Muscle of arm (tissue), 1 donor: ENCODE measurements at regions not wholly inside any gene's neighbourhood (a gene's known extent, or its start where the extent isn't known, plus 50 kb on each side); places are given as distances from the start of the nearest gene placed in this dataset.

ENCODE experiments used
- DNase-seq: peaks from one replicate; pipeline ENCODE4 v3.0.0-alpha.2; 2013

DNA sequence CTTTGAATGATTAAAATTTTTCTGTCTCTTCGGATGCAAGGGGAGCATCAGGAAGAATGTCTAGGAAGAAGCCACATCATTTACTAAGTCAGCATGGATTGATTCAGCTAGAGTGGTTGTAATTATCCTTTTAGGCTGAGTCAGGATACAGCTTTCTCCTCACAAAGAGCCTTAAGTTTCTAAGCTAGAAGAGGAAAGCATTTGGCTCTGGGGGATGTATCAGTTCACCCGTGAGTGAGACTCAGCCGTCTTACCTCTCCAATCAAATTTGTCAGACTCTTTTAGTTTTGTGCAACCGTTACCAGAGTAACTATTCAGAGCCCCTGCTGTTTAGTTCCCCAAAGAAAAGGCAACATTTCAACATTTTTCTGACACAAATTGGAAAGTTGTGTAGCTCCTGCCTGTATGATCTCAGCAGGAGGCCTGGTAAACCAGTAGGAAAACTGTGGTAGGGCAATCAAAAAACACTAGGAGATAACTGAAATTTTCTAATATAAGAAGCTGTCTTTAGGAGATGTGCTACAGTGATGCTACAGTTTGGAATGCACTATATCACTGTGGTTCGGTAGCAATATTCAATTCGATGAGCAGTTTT is 432.4 kb upstream of the LUZP2 start:
- DNase-seq, result no peak

DNA sequence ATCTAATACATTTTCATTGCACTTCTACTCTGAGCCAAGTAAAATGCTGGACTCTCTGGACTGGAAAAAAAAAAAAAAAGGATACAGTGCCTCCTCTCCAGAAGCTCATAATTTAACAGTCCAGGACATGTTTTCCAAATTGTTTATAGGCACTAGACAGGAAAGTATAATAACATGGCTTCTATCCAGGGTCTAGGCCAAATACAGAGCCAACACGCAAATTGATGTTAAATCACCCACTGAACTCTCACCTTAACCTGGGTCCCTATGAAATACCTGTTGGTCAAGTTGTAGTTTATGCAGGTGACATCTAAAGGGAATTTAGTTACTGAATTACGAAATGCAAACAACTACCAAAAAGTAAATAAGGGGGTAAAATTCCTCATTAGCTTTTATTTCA is 428.7 kb upstream of the LUZP2 start:
- no peak for DNase-seq

DNA sequence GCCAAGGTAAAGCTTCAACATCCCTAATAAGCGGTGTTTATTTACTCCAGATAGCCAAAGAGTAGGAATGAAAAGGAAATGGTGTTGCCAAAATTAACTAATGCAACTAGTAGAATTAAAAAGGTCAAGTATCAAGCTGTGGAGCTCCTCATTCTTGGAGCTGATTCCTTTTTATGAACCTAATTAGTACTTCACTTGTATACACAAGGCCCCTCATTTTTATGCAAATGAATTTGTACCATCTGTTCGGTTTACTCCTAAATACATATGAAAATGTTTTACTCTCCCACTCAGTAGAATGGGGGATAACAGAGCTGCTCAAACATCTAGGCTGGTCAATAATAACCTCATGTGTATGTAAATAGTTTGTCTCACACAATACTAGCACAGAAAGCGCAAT is 426.4 kb upstream of the LUZP2 start:
- no peak for DNase-seq

DNA sequence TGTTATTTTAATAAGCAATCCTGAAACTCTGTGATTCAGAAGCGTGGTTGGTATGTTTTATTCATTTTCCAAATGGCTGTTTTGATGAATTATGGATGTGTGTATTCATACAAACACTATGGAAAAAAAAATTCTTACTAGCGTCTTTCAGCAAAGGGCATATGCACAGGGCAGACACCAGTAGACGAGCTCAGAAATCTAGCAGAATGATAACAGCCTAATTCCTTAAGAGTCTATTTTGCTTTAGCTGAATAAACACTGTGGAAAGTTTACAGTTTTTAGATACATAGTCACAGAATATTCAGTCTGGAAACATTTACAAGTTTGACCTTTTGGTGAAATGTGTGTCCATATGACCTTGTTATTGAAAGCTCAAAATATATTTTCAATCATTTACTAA is 418.8 kb upstream of the LUZP2 start:
- no peak for DNase-seq

DNA sequence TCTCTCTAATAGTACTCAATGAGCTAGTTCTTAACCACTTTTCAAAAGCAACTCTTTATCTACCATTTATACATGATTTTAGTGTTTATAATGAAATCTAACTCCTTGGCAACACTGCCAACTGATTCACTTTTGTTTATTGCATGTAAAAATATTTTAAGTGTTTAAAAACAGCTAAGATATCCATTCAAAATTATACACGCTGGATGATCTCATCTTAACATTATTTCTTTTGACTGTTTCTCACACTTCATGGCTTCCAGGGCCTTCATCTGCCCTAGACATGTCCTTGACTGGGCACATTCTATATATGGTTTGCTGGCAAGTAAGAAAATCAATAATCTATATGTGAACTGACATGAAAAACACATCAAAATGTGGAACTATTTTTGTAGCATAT is 414.6 kb upstream of the LUZP2 start:
- no peak for DNase-seq

DNA sequence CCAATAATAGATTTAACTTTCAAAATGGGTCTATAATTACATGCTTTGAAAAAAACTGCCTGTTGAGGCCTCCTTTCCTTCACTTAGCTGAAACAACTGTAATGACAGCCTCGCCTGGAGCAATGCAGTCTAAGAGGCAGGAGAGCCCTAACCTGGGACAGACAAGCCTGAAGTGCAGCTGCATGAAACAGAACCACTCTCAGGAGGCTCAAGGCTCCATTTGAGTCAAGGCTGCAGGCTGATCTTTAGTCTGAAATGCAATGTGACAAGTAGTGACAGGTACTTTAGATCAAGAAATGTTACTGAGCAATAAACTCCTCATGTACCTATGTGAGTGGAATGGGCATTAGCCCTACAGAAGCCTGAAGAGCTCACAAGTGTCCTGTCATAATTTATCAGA is 414.0 kb upstream of the LUZP2 start:
- no peak for DNase-seq

DNA sequence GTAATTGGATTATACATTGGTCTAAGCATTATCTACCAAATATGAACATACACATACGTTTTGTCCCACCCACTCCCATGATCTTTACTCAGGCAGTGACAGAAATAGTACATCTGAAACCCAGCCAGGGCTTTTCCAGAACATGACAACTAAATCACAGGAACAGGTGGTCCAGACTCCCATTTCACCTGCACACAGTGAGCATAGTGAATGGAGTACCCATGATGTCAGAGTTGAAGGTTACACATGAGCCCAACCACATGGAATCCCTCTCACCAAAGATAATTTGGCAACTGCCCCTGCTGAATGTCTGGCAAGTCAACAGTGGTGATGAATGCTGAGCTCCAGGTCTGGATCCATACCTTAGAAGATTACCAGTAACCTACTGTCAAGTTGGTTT is 411.9 kb upstream of the LUZP2 start:
- no peak for DNase-seq

DNA sequence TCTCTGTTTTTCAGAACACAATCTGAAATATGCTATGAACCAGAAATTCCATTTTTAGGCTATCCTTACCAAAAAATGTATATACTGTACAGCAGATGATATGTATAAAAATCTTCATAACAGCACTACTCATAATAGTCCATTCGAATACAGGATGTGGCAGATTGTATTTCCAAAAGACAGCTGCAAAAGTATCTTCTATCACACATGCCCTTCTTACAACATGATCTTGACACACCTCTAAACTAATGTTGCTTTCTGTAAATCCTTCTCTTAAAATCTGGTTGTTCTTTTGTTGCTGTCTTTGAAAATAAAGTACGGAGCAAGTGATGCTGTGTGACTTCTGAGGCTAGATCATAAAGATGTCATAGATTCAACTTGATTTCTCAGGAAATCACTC is 409.9 kb upstream of the LUZP2 start:
- DNase-seq, result no peak

DNA sequence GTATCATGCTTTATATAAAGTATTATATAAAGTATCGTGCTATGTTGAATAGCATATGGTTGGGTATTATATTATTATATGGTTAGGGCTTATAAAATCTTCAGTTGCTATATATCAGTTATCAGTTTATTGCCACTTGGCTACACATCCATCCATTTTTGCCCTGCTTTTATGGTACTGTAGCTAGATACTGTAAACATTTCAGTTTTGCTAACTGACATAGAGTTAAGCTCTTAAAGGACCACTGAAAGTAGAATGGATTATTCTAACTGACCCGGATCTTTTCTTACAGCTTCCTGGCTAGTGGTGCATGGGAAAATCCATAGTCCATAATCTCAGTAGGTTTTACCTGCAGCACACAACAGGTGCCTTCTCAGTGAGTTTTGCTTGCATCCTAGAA is 405.3 kb upstream of the LUZP2 start:
- no peak for DNase-seq

DNA sequence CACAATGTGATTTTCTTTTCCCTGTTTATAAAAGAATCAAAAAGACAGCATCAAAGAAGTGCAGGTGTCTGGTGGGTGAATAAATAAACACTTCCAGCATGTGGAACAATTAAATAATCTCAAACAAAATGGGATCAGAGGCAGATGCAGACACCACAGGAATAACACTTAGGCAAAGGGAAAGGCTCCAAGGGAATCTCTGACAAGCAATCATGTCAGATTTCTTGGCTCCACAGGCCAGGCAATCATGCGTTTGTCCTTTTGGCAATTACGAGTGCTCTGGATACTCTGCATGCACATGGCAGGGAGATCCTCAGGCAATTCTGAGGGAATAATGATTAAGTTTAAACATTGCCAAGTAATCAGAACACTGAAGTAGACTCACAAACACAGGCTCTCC is 403.5 kb upstream of the LUZP2 start:
- DNase-seq, result peak; percentile 18

DNA sequence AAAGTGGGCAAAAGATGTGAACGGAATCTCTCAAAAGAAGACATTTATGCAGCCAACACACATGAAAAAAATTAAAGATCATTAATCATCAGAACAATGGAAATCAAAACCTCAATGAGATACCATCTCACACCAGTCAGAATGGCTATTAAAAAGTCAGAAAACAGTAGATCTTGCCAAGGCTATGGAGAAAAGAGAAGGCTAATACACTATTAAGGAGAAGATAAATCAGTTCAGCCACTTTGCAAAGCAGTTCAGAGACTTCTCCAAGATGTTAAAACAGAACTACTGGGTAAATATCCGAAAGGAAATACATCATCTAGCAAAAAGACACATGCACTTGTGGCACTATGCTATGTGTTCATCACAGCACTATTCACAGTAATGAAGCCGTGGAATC is 388.2 kb upstream of the LUZP2 start:
- DNase-seq, result no peak

DNA sequence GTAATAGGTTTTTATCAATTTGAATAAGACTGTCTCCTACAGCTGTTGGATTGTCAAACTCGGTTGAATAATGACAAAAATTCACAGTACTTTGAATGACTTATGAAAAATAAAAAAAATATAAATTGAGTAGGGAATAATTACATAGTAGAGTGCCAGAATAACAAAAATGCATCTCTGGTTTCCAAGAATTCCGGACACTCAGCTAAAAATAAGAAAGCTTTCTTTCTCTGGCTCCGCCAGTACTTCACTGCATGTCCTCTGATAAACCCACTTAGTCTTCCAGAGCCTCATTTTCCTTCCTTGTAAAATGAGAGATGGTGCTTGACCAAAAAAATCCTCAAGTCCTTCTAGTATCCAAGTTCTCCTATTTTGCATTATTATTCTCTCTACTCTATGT is 374.6 kb upstream of the LUZP2 start:
- peak; percentile 31 for DNase-seq

DNA sequence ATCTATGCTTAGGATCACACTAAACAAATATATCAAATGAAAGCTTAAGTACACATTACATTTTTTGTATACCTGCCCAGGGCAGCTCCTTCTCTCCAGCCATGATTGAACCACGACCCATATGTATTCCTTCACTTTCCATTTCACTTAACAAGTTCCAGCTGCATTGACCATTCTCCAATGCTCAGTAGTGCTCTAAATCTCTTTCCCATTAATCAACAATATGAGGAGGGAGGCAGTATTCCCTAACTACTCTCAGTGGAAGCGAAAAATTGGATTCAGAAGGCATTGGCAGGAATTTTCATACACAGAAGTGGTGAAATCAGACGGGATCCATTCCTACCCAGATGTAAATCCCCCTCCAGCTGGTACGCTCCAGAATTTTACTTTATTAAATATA is 372.0 kb upstream of the LUZP2 start:
- DNase-seq, result peak; percentile 39

DNA sequence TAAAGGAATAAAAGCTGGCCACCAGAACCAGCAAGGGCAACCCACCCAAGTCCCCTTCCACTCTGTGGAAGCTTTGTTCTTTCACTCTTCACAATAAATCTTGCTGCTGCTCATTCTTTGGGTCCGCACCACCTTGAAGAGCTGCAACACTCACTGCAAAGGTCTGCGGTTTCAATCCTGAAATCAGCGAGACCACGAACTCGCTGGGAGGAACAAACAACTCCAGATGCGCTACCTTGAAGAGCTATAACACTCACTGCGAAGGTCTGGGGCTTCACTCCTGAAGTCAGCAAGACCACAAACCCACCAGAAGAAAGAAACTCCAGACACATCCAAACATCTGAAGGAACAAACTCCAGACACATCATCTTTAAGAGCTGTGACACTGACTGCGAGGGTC is 365.2 kb upstream of the LUZP2 start:
- DNase-seq, result no peak

DNA sequence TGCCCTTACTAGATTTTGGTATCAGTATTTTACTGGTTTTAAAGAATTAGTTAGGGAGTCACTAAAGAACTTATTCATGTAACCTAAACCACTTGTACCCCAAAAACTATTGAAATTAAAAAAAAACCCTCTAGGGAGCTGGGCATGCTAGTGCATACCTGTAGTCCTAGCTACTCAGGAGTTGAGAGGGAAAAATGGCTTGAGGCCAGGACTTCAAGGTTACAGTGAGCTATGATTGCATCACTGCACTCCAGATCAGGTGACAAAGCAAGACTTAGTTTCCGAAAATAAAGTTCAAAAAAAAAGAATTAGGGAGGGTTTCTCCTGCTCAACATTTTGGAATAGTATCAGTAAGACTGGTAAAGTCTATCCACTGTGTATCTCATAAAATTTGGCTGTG is 364.4 kb upstream of the LUZP2 start:
- DNase-seq, result no peak

DNA sequence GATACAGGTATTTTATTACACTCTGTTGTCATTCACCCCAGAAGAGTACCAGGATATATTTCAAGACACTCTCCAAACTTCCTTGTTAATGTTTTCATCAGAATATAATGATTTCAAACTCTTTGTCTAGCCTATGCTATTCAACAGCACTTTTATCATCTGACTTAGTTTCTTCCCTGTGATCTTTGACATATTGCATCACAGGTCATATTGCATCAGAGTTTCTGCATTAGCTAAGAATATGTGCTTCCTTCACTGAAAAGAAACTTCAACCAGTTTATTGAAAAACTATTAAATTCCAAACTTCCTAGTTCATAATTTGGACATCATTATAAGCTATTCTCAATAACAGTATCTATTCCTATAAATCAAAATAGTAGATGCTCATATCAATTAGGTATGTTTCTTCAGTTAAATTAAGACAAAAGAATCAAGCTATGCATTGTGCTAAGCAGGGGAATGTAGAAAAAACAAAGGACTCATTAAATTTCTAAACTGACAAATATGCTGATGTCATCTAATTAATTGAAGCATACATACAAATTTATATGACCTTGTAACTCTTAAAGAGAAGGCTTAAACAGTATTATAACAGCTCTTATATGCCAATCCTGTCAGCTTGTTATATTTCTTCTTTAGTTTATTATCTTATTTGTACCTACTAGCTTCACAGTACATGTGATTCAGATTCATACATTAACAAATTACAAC is 361.8 kb upstream of the LUZP2 start:
- DNase-seq, result no peak

DNA sequence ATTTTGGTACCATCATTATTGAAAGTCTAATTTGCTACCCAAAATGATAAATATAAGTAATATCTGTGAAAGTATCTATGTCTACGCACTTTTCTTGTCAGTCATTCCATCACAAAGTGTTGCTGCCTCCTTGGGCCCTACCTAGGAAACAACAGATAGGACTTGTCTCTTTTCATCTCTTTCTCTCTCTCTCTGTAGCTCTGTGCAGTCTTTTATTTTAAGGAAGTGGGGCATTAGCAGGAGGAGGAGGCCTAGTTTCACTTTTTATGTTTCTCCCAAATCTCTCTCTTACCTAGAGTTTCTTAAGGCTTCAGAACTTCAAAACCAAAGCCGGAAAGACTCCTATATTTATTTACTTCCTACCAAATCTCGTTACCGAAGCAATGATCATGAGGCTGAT is 354.8 kb upstream of the LUZP2 start:
- no peak for DNase-seq

DNA sequence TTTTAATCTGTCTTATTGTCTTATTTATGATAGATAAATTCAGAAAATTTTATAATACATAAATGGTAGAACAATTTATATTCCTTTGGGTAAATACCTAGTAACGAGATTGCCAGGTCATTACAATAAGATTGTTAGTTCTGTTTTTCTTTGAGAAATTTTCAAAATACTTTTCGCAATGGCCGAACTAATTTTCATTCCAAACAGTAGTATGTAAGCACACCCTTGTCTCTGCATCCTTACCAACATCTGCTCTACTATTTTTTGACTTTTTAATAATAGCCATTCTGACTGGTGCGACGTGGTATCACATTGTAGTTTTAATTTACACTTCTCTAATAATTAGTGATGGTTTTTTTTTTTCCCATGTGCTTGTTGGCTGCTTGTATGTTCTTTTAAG is 351.4 kb upstream of the LUZP2 start:
- DNase-seq, result no peak

DNA sequence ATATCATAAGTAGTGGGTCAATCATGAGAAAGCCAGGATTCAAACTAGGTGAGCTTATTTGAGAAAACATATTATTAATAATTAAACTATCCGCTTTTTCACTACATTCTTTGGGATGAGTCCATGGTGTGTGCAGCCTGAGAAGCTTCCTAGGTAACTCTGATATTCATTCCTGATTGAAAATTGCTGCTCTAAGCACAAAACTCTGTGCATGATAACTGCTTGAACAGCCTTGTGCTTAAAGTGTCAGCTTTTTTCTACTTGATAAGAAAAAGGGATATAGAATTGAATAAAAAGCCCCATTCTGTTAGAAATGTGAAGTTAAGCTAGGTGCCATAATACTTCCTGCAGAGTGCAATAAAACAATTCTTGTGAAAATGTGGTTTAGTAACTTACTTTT is 343.5 kb upstream of the LUZP2 start:
- DNase-seq, result no peak

DNA sequence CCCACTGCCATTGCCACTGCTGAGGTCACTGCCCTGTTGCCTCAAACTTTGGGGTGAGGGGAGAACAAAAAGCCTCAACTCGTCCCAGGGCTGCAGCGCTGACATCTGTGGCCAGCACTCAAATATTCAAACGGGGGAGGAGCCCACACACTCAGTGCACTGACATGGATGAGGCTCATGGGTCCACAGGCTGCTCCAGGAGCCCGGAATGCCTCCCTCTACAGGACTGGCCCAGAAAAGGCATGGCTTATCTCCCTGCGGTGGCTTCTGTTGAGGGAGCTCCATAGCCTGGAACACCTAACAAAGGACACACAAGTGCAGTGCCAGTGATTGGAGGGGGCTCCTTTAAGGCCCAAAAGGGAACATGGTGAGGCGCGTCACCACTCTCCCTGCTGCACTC is 341.1 kb upstream of the LUZP2 start:
- no peak for DNase-seq

DNA sequence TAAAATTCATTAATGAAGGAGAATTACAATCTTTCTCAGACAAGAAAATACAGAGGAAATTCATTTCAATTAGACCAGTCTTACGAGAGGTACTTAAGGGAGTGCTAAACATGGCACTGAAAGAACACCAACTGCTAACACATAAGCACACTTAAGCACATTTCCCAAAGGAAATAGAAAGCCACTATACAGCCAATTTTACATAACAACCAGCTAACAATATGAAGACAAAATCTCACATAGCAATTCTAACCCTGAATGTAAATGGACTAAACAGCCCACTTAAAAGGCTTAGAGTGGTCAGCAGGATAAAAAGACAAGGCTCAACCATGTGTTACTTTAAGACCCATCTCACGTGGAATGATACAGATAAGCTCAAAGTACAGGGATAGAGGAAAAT is 339.5 kb upstream of the LUZP2 start:
- DNase-seq, result no peak

DNA sequence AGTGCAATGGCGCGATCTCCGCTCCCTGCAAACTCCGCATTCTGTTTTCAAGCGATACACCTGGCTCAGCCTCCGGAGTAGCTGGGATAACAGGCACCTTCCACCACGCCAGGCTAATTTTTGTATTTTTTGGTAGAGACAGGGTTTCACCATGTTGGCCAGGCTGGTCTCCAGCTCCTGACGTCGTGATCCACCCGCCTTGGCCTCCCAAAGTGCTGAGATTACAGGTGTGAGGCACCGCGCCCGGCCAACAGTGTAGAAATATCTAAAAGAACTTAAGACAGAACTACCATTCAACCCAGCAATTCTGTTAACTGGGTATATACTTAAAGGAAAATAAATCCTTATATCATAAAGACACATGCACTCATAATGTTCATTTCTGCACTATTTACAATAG is 335.3 kb upstream of the LUZP2 start:
- DNase-seq, result no peak

DNA sequence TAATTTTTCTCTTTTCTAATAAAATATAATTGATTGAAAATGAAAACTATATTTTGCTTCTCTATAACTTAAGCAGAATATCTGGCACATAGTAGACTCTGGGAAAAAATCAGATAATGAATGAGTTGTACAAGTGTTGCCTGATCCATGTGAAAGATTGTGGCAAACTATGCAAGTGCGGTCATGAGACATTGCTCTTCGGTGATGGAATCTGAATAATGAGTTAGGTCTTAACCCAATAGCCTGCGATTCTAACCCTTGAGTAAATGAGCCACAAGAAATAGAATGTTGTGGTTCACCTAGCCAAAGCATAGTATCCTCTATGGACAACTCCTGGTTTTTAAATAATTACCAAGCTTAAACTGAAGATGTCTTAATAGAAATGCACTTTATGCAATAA is 333.7 kb upstream of the LUZP2 start:
- DNase-seq, result no peak

DNA sequence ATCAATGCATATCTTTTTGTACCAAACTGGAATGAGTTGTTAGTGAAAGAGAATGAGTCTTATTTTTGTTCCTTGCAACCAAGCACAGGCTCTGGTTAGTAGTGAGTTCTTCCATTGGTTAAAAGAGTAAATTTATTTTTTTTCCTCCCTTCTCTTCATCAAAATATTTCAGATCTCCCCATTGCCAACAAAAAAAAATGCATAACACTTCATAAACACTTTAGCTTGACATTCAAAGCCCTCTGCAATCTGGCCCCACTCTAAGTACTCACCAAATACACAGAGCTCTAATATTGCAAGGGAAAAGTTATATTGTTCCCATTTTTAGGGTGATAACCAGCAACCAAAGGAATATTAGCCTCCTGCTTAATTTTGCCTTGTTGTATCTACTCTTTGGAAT is 333.0 kb upstream of the LUZP2 start:
- DNase-seq, result no peak
